Lower leg skin (tissue), 4 donors: ENCODE measurements at regions not wholly inside any gene's neighbourhood (a gene's known extent, or its start where the extent isn't known, plus 50 kb on each side); places are given as distances from the start of the nearest gene placed in this dataset.
A peak's percentile ranks its signal among the peaks of the same experiment; 100 is the strongest.

ENCODE experiments used
- DNase-seq, 2 donors: peaks; one replicate each; pipeline ENCODE4 v3.0.0-alpha.2; 2019; ENCODE audit warnings: low spot score in 2 of 2
- H3K4me3 ChIP-seq: fragments of 200-600 bp; sonication (generic); 2 replicates; pipeline ENCODE4 v1.5.1; 2017; ENCODE audit warnings: mild to moderate bottlenecking, low read depth; ENCODE audit not compliant: poor library complexity, severe bottlenecking
- POLR2A ChIP-seq, 2 donors: fragments of 450-650 bp; IDR thresholded peaks; one replicate each; pipeline ENCODE4 v1.6.1; 2016 to 2017; ENCODE audit warnings: antibody characterized with exemption in 2 of 2, mild to moderate bottlenecking in 1 of 2, moderate library complexity in 1 of 2
- WGBS, 2 donors: methylation state at CpG; one replicate each; pipeline ENCODE4 v1.1.5; 2018; 5-methylcytosine and 5-hydroxymethylcytosine counted together
- intact Hi-C: fragments of 100-400 bp; cut with DNase I; formaldehyde crosslinking; loops from one replicate; pipeline ENCODE4 v1.15.0; 2023; ENCODE audit warnings: low total_unique reads
- TF ChIP-seq, protein P1 (sequence below), 3 donors: fragments of 450-650 bp; IDR thresholded peaks; one replicate each; pipeline ENCODE4 v1.5.1; 2016; ENCODE audit warnings: antibody characterized with exemption in 3 of 3, mild to moderate bottlenecking in 3 of 3, moderate library complexity in 2 of 3

DNA sequence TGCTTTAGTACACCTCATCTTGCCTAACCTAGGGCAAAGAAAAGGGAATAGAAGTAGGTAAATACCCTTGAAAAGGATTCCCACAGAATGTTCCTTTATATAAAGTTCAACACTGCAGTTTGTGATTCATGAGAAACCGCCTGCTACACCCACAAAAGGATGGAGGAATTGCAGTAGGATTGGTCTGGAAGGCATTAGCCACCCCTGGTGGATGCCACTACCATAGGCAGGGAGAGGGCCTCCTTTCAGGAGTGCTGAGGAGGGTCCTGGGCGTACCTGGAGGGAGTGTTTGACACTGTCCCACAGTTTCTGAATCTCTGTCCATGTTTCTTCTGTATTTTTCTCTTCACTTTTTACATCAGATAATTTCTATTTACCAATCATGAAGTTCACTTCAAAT is 221.8 kb upstream of the TMEM72 start:
- TF ChIP-seq, protein P1, sequence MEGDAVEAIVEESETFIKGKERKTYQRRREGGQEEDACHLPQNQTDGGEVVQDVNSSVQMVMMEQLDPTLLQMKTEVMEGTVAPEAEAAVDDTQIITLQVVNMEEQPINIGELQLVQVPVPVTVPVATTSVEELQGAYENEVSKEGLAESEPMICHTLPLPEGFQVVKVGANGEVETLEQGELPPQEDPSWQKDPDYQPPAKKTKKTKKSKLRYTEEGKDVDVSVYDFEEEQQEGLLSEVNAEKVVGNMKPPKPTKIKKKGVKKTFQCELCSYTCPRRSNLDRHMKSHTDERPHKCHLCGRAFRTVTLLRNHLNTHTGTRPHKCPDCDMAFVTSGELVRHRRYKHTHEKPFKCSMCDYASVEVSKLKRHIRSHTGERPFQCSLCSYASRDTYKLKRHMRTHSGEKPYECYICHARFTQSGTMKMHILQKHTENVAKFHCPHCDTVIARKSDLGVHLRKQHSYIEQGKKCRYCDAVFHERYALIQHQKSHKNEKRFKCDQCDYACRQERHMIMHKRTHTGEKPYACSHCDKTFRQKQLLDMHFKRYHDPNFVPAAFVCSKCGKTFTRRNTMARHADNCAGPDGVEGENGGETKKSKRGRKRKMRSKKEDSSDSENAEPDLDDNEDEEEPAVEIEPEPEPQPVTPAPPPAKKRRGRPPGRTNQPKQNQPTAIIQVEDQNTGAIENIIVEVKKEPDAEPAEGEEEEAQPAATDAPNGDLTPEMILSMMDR (IDR thresholded peaks at IDR 0.05): no peak
- no peak for TF ChIP-seq POLR2A (IDR thresholded peaks at IDR 0.05)
- DNase-seq: no peak
- intact Hi-C loops: no loop called here
- H3K4me3 ChIP-seq: no peak overlapping the region
- 88 to 97% methylated on average over 2 of the region's 2 CpGs for WGBS, 2 donors

DNA sequence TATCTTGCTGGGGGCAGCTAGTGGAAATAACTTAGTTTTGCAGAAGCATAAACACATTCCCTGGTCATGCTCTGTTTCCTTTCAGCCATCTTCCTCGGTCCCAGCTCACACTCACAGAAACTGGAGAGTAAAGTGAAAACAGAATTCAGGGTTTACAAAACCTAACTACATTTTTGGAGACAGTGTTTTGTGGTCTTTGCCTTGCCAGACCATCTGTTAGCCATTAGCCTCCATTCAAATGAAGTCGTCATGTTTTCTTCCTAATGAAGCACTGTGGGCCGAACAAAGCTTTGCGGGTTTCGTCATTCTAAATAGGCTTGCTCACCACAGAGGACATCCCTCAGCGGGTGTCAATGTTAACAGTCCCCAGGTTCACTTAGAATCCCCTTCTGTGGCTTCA is 214.6 kb upstream of the TMEM72 start:
- H3K4me3 ChIP-seq: no peak overlapping the region
- WGBS, 2 donors: 68 to 70% methylated on average over 6 of the region's 6 CpGs
- DNase-seq: peak in 1 of 2 donors; percentile 42
- no peak for TF ChIP-seq POLR2A (IDR thresholded peaks at IDR 0.05)
- TF ChIP-seq, protein P1 (IDR thresholded peaks at IDR 0.05): no peak
- intact Hi-C loops: no loop called here

DNA sequence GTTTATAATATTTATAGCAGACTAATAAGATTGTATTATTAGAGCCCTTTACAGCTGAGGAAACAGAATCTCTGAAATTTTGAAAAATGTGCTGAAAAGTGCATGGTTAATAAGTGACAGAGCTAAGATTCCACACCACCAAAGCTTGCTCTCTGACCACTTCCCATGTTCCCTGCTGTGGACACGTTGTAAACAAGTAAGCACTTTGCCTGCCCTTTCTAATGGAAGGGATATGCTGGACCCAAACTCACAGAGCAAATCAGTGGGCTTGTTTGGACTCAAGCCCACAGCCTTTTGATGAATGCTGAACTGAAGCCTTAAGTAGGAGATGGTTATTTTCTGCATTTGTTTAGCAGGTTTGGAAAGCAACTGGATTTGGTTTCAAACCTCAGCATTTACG is 214.0 kb upstream of the TMEM72 start:
- WGBS, 2 donors: 42 to 55% methylated on average over 2 of the region's 2 CpGs
- DNase-seq: no peak
- H3K4me3 ChIP-seq: no peak overlapping the region
- intact Hi-C loops: no loop called here
- TF ChIP-seq POLR2A (IDR thresholded peaks at IDR 0.05): no peak
- TF ChIP-seq, protein P1 (IDR thresholded peaks at IDR 0.05): no peak

DNA sequence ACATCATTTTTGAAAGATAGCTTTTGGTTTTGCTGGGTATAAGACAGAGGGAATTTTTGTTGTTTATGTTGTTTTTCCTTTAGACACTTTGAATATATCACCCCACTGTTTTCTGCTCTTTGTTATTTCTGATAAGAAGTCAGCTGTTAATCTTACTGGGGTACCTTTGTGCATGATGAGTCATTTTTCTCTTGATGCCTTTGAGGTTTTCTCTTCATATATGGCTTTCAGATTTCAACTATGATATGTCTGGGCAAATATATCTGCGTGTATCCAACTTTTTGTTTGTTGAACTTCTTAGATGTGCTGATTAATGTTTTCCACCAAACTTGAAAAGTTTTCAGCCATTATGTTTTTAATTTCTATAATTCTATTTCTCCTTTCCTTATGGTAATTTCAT is 208.6 kb upstream of the TMEM72 start:
- intact Hi-C loops: no loop called here
- TF ChIP-seq POLR2A (IDR thresholded peaks at IDR 0.05): no peak
- TF ChIP-seq, protein P1 (IDR thresholded peaks at IDR 0.05): no peak
- no peak overlapping the region for H3K4me3 ChIP-seq
- WGBS, 2 donors: 83% methylated on average over 1 of the region's 1 CpG
- DNase-seq: no peak

DNA sequence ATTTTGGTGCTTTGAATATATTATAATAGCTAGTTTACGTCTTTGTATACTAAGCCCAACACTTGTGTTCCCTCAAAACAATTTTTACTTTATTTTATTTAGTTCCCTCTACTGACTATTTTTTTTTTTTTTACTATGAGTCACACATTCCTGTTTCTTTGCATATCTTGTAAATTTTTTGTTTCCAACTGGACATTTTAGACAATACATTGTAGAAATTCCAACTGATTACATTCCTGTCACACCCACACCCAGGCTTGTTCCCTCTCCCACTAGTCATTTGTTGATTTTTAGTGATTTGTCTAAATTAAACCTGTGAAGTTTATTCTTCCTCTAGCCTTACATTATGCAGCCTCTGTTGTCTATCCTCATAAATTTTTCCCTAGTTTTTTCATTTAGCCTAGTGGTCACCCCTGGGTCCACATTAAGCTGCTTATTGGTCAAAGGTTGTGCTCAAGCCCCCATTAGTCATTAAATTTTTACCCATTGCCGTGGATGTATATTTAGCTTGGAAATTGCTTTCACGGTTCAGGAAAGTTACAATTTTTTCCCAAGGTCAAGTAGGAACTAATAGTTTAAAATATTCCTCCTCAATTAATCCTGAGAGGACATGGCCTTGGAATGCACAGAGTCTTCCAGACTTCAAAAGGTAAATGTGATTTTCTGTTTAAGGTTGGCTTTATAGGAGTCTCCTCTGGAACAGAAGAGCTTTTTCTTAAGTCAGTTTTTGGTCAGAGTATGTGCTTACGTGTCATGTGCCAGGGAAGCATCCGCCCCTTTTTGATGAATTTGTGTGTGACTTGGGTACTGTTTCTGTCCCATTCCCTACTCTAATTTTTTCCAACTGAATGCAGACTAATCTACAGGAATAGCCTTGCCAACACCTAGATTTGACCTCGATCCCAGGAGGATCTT is 207.6 kb upstream of the TMEM72 start:
- 70 to 71% methylated on average over 6 of the region's 6 CpGs for WGBS, 2 donors

More for the DNA sequence above, 207.6 kb upstream of the TMEM72 start:
- H3K4me3 ChIP-seq: no peak overlapping the region
- intact Hi-C loops: no loop called here
- DNase-seq: no peak
- TF ChIP-seq, protein P1 (IDR thresholded peaks at IDR 0.05): no peak
- no peak for TF ChIP-seq POLR2A (IDR thresholded peaks at IDR 0.05)
